Kidney (tissue), 13 donors: ENCODE measurements at regions not wholly inside any gene's neighbourhood (a gene's known extent, or its start where the extent isn't known, plus 50 kb on each side); places are given as distances from the start of the nearest gene placed in this dataset.
A peak's percentile ranks its signal among the peaks of the same experiment; 100 is the strongest.

Source experiments
- DNase-seq, 5 donors: peaks; one replicate each; pipeline ENCODE4 v3.0.0-alpha.2; 2013 to 2020
- FAIRE-seq: peaks from 2 replicates; lab custom pipeline; 2012; peaks lifted over from hg19 to GRCh38; lab: Jason Lieb, UNC
- H3K27ac ChIP-seq, 2 donors: one replicate each; pipeline ENCODE4 v1.7.0; 2013; ENCODE audit warnings: low read depth in 2 of 2, low read length in 2 of 2, inconsistent platforms in 1 of 2
- H3K27me3 ChIP-seq: one replicate; pipeline ENCODE4 v1.7.1; 2013; ENCODE audit warnings: low read length, inconsistent platforms; ENCODE audit not compliant: control insufficient read depth, insufficient read depth
- H3K36me3 ChIP-seq, 3 donors: one replicate each; pipeline versions ENCODE4 v1.7.0 to v1.7.1; 2013; ENCODE audit warnings: low read length in 3 of 3, control low read depth in 1 of 3, inconsistent platforms in 1 of 3; ENCODE audit not compliant: insufficient read depth in 3 of 3, control insufficient read depth in 2 of 3
- H3K4me1 ChIP-seq, 3 donors: one replicate each; pipeline versions ENCODE4 v1.7.0 to v1.7.1; 2013; ENCODE audit warnings: low read length in 3 of 3, inconsistent platforms in 1 of 3, low read depth in 1 of 3; ENCODE audit not compliant: control insufficient read depth in 2 of 3, insufficient read depth in 2 of 3
- H3K4me3 ChIP-seq, 3 donors: one replicate each; pipeline versions ENCODE4 v1.7.0 to v1.8.1; 2013; ENCODE audit warnings: low read length in 3 of 3, control low read depth in 1 of 3, inconsistent platforms in 1 of 3
- H3K9ac ChIP-seq, 3 donors: one replicate each; pipeline versions ENCODE4 v1.7.0 to v1.7.1; 2013; ENCODE audit warnings: low read length in 3 of 3, control low read depth in 1 of 3, inconsistent platforms in 1 of 3
- H3K9me3 ChIP-seq, 3 donors: one replicate each; pipeline versions ENCODE4 v1.7.0 to v1.7.1; 2013; ENCODE audit warnings: low read length in 3 of 3, control low read depth in 1 of 3, inconsistent platforms in 1 of 3; ENCODE audit not compliant: control insufficient read depth in 2 of 3, insufficient read depth in 1 of 3
- intact Hi-C: fragments of 100-400 bp; cut with DNase I; formaldehyde crosslinking; loops from one replicate; pipeline ENCODE4 v1.11.1; 2022
- TF ChIP-seq, protein P1 (sequence below): IDR thresholded peaks from 3 replicates; pipeline ENCODE4 v1.5.1; 2012; ENCODE audit warnings: mild to moderate bottlenecking, moderate library complexity, borderline replicate concordance; ENCODE audit not compliant: insufficient read depth; ENCODE audit errors: extremely low read depth
- donor health status: control.
- donor health status: control.
- donor health status: control.
- donor health status: control.
- donor health status: control.
- donor health status: DM: yes; HTN: yes; CAD: no.
- donor health status: Normal renal cell carcinoma (clear cell type).

DNA sequence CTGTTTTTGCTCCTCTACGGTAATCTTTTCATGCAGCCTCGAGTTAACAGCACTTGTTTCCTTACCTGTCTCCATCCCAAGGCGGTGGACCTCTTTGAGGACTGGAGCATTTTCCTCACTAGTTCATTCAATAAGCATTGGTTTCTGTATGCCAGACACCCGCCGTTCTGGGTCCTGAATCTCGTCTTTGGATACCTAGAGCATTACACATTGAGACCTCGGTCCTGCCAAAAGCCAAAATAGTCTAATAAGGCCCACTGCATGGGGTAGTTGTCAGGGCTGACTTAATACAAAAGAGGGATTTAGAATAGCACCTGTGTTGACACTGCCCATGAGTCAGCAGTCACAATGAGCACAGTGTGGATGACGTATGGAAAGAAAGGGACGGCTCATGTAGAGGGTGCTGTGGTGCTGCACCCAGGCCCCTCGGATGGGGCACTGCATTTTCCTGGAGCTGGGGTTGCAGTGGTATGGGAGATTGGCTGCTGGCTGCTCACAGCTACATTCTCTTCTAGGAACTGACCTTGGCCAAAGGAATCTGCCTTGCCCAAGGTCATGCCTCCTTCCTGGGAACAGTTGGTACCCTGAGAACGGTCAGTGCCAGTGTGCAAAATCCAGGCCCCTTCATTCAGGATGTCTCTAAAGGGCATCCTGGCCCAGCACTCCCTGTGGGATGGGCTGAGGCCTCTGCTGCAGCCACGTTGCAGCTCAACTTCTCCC is 126.9 kb upstream of the NCK2 start:
- intact Hi-C loops: no loop called here
- TF ChIP-seq, protein P1, sequence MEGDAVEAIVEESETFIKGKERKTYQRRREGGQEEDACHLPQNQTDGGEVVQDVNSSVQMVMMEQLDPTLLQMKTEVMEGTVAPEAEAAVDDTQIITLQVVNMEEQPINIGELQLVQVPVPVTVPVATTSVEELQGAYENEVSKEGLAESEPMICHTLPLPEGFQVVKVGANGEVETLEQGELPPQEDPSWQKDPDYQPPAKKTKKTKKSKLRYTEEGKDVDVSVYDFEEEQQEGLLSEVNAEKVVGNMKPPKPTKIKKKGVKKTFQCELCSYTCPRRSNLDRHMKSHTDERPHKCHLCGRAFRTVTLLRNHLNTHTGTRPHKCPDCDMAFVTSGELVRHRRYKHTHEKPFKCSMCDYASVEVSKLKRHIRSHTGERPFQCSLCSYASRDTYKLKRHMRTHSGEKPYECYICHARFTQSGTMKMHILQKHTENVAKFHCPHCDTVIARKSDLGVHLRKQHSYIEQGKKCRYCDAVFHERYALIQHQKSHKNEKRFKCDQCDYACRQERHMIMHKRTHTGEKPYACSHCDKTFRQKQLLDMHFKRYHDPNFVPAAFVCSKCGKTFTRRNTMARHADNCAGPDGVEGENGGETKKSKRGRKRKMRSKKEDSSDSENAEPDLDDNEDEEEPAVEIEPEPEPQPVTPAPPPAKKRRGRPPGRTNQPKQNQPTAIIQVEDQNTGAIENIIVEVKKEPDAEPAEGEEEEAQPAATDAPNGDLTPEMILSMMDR: no peak
- DNase-seq (no peak), FAIRE-seq (no peak)
- Histone ChIP-seq H3K9me3 (no peaks in the 10 kb centered on the region), H3K9ac (no peak overlapping the region), H3K4me3 (no peak overlapping the region), H3K27me3 (no peaks in the 10 kb centered on the region), H3K27ac (no peak overlapping the region), H3K36me3 (no peaks in the 10 kb centered on the region), H3K4me1 (no peaks in the 10 kb centered on the region)

DNA sequence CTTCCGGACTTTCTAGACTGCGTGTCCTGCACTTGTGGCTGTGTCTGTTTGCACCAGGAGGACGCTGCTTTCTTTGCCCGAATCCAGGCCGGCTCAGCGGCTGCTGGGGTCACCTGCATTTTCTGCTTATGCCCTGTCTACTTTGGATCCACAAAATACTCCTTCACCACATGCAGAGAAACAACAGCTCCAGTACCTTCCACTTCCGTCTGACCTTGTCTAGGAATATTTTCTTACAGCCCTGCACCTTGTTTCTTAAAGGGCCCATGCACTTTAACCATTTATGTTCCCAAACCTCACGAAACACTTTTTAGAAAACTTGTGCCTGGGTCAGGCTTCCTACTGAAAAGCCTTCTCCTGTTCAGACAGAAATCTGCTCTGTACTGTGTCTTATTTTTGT is 129.4 kb upstream of the NCK2 start:
- DNase-seq (no peak), FAIRE-seq (no peak)
- no peaks in the 10 kb centered on the region for H3K36me3 ChIP-seq
- intact Hi-C loops: no loop called here
- no peaks in the 10 kb centered on the region for H3K9me3 ChIP-seq
- H3K9ac ChIP-seq: peak overlapping the region in 1 of 3 donors; percentile 77
- no peaks in the 10 kb centered on the region for H3K27me3 ChIP-seq
- H3K4me3 ChIP-seq: peak overlapping the region in 2 of 3 donors; percentile 43 to 66
- H3K4me1 ChIP-seq: peaks cover 0 to 5% (median 0%) of the 10 kb centered on the region in 3 donors
- no peak overlapping the region for H3K27ac ChIP-seq
- TF ChIP-seq, protein P1: no peak

DNA sequence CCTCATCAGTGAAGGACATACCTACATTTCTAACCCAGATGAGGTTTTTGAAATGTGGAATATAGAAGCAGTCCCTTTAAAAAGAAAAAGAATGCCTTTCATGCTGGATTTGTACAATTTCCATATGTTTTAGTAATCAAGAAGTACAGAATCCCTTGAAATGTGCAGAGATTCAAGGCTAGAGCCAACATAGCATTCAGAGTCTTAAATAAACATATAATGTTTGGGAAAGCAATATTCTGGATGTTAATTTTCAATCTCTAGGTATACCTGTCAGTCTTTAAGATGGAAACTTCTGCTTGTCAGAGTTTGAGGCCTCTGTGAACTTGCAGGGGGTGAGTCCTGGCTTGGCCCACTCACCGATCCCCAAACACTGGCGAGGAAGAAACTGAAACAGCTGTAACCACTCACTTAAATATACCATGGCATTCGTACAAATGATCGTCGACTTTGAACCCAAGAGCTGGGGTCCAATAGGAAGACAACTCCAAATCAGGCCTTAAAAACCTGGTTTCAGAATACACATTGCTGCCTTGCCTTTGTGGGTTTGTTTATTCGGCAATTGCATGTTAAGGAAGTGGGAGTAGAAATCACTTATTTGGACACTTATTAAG is 132.8 kb upstream of the NCK2 start:
- intact Hi-C loops: no loop called here
- DNase-seq: peak in 2 of 5 donors; percentile 39 to 64
- no peaks in the 10 kb centered on the region for H3K36me3 ChIP-seq

More for the DNA sequence above, 132.8 kb upstream of the NCK2 start:
- Histone ChIP-seq H3K9ac (no peak overlapping the region), H3K9me3 (no peaks in the 10 kb centered on the region), H3K27me3 (no peaks in the 10 kb centered on the region), H3K4me3 (no peak overlapping the region), H3K4me1 (peaks cover 0 to 5% (median 0%) of the 10 kb centered on the region in 3 donors), H3K27ac (no peak overlapping the region)
- TF ChIP-seq, protein P1: no peak
- FAIRE-seq: no peak
